GM21528 (cell line): ENCODE measurements at regions not wholly inside any gene's neighbourhood (a gene's known extent, or its start where the extent isn't known, plus 50 kb on each side); places are given as distances from the start of the nearest gene placed in this dataset.
"Not testable (repeated sequence)": the region's sequence is repeated elsewhere in the genome, so short reads cannot be mapped to it uniquely, and the experiment has no call there.

Experiments used
- ATAC-seq: cut with Tn5 transposase; IDR thresholded peaks from one replicate; pipeline ENCODE4 v1.9.1; 2021; ENCODE audit warnings: mild to moderate bottlenecking, moderate library complexity; ENCODE audit not compliant: unreplicated experiment, low FRiP score

GRCh38 chr5:99621772-99622681, 693.2 kb upstream of the CHD1 start:
- no peak for ATAC-seq

- ATAC-seq: no peak
These were observed 688.5 kb upstream of the CHD1 start for GRCh38 chr5:99617335-99617734.

- ATAC-seq: no peak
These were observed 686.1 kb upstream of the CHD1 start for GRCh38 chr5:99614888-99615287.

GRCh38 chr5:99607124-99607523, 678.3 kb upstream of the CHD1 start:
- no peak for ATAC-seq

GRCh38 chr5:99605904-99606303, 677.1 kb upstream of the CHD1 start:
- no peak for ATAC-seq

GRCh38 chr5:99600952-99601351, 672.1 kb upstream of the CHD1 start:
- no peak for ATAC-seq

- no peak for ATAC-seq
These were observed 662.0 kb upstream of the CHD1 start for GRCh38 chr5:99590806-99591205.

GRCh38 chr5:99589424-99589823, 660.6 kb upstream of the CHD1 start:
- ATAC-seq: no peak

- no peak for ATAC-seq
These were observed 659.2 kb upstream of the CHD1 start for GRCh38 chr5:99587983-99588382.

GRCh38 chr5:99586878-99587277, 658.1 kb upstream of the CHD1 start:
- no peak for ATAC-seq

GRCh38 chr5:99581204-99581603, 652.4 kb upstream of the CHD1 start:
- ATAC-seq: not testable (repeated sequence)

- not testable (repeated sequence) for ATAC-seq
These were observed 634.3 kb upstream of the CHD1 start for GRCh38 chr5:99562937-99563627.

- ATAC-seq: no peak
These were observed 624.5 kb upstream of the CHD1 start for GRCh38 chr5:99553211-99553810.

GRCh38 chr5:99544356-99544755, 615.5 kb upstream of the CHD1 start:
- ATAC-seq: no peak

- ATAC-seq: no peak
These were observed 615.0 kb upstream of the CHD1 start for GRCh38 chr5:99543841-99544240.

GRCh38 chr5:99534241-99534640, 605.4 kb upstream of the CHD1 start:
- not testable (repeated sequence) for ATAC-seq

GRCh38 chr5:99521666-99522065, 592.9 kb upstream of the CHD1 start:
- ATAC-seq: not testable (repeated sequence)

GRCh38 chr5:99515864-99516490, 587.2 kb upstream of the CHD1 start:
- ATAC-seq: not testable (repeated sequence)

- ATAC-seq: not testable (repeated sequence)
These were observed 581.5 kb upstream of the CHD1 start for GRCh38 chr5:99510237-99510866.

GRCh38 chr5:99509064-99509463, 580.3 kb upstream of the CHD1 start:
- ATAC-seq: not testable (repeated sequence)
